ENCODE measurements at regions not wholly inside any gene's neighbourhood (a gene's known extent, or its start where the extent isn't known, plus 50 kb on each side); places are given as distances from the start of the nearest gene placed in this dataset.

DNA sequence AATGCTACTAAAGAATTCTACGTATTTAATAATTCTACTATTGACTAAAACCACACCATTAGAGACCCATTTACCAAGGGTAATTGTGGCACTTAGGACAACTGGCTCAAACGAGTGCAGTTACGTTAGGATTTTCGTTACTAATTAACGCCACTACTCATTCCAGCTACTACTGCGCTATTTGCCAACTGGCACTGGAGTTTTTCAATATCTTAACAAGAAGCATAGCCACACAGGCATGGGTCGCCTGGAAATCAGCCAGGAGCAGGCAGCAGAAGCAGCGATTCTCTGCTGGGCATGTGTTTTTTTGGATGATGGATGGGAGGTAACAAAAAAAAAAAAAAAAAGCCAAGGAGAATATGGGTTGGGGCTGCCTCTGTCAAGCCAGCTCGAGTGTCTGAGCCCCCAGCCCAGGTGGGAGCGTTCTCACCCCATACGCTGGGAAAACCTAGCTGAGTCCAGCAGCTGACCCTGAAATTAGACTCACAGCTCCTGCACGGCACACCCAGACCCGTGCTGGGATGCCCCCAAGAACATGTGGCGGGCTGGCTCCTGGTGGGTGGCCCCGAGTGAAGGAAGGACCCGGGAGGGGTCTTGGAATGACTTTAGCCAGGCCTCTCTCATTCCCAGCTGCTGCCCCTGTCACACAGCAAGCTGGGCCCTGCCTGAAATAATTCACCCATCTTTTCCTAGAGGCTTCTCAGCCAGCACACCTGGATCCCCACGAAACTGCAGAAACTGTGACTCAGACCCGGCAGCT is 214.0 kb downstream of the BRD1 start:
- 11% methylated on average over 14 of the region's 18 CpGs for WGBS (ENCODE audit: low lambda C conversion rate)
- H3K9me3 ChIP-seq (ENCODE audit: low read length), result peaks cover 6% of the 10 kb centered on the region; the same call in 1 of the 2 replicates
- H3K9ac ChIP-seq (ENCODE audit: insufficient read depth, low read depth, low read length), result no peak overlapping the region
- FAIRE-seq (no peak), ATAC-seq (no peak), DNase-seq (ENCODE audit: low spot score) (no peak)
- H4K20me1 ChIP-seq (ENCODE audit: insufficient read depth, low read length), result no peaks in the 10 kb centered on the region
- no peaks in the 10 kb centered on the region for H3K36me3 ChIP-seq (replicated peaks in 1 of 2; ENCODE audit: control insufficient read depth in 1 of 2, insufficient read depth in 2 of 2, low read length in 2 of 2)
- H3K27ac ChIP-seq (ENCODE audit: extremely low read length, insufficient read depth, low read length), result no peak overlapping the region
- intact Hi-C loops (cut with micrococcal nuclease; ENCODE audit: unreplicated experiment), result no loop called here
- in situ Hi-C loops (cut with HindIII; ENCODE audit: extremely low pct_ligation_motif_present, low pct_unique_long_range_greater_than_20kb), result no loop called here
- H3K4me2 ChIP-seq (ENCODE audit: low read depth, low read length), result no peak overlapping the region
- H2AFZ ChIP-seq (ENCODE audit: low read length), result no peak overlapping the region
- H3K27me3 ChIP-seq (ENCODE audit: control insufficient read depth in 1 of 2, insufficient read depth in 2 of 2, low read length in 2 of 2), result peaks cover 3 to 44% of the 10 kb centered on the region in 2 experiments; a peak in 4 of 5 replicates
- H3K4me1 ChIP-seq (ENCODE audit: insufficient read depth, low read length), result no peaks in the 10 kb centered on the region
- TF ChIP-seq NFE2L2 (IDR thresholded peaks at IDR 0.05; ENCODE audit: low read length) (no peak), NFAT5 (CRISPR knock-in tag; IDR thresholded peaks at IDR 0.05) (no peak), HDAC6 (IDR thresholded peaks at IDR 0.05; ENCODE audit: low read depth, low read length) (no peak), TBX2 (CRISPR knock-in tag; IDR thresholded peaks at IDR 0.05; ENCODE audit: borderline replicate concordance) (no peak), NFE2 (CRISPR knock-in tag; IDR thresholded peaks at IDR 0.05) (no peak), XBP1 (CRISPR knock-in tag; IDR thresholded peaks at IDR 0.05) (no peak), ZFP36L1 (CRISPR knock-in tag; IDR thresholded peaks at IDR 0.05) (no peak), SMC3 (IDR thresholded peaks at IDR 0.05; ENCODE audit: low read length) (no peak), HNRNPLL (IDR thresholded peaks at IDR 0.05; ENCODE audit: low read depth, low read length, poor library complexity, severe bottlenecking) (no peak), ZNF550 (CRISPR knock-in tag; IDR thresholded peaks at IDR 0.05; ENCODE audit: borderline replicate concordance) (no peak), KMT2B (CRISPR knock-in tag; IDR thresholded peaks at IDR 0.05) (no peak)
- TF ChIP-seq, protein P1, sequence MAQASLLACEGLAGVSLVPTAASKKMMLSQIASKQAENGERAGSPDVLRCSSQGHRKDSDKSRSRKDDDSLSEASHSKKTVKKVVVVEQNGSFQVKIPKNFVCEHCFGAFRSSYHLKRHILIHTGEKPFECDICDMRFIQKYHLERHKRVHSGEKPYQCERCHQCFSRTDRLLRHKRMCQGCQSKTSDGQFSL (CRISPR knock-in tag; IDR thresholded peaks at IDR 0.05), result no peak
- no TSS peak for BruUV-seq (replicated peaks)
- CTCF ChIA-PET (ENCODE audit: low intra/inter-chr PET ratio, low total read pairs), result no interaction called here
- POLR2A ChIA-PET, result no interaction called here
- H3K4me3 ChIP-seq (replicated peaks in 1 of 3; ENCODE audit: insufficient read depth in 1 of 3, low read depth in 2 of 3, low read length in 3 of 3), result no peak overlapping the region
- H3K79me2 ChIP-seq (ENCODE audit: insufficient read depth, low read length), result no peaks in the 10 kb centered on the region

Data from HepG2 (cell line).